ENCODE measurements at regions not wholly inside any gene's neighbourhood (a gene's known extent, or its start where the extent isn't known, plus 50 kb on each side); places are given as distances from the start of the nearest gene placed in this dataset.

DNA sequence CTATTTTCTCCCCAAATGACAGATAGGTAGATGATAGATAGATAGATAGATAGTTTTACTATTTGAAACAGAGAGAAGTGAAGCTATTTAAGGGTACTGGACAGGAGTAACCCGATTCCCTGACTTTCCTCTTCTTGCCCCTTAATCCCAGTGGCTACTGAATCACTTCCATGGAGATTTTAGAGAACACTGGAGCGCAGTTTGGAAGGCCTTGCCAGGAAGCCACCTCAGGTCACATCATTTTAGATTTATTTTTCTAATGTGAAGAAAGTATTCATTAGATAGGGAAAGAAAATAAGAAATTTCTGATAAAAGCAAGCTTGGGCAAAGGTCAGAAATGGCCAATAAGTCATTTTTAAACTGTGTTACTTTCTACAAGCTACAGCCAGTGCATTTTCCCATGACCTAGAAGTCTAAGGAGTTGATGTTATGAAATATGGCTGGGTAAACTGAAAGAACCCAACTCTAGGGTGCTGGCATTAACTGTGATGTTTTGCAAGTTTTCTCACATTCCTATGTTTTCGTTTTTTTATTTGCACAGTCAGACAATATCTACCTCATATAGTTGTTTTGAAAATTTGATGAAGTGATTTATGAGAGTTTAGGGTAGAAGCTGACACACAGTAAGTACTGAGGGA lies 544.7 kb upstream of the PTGER4 start:
- TF ChIP-seq, protein P1, sequence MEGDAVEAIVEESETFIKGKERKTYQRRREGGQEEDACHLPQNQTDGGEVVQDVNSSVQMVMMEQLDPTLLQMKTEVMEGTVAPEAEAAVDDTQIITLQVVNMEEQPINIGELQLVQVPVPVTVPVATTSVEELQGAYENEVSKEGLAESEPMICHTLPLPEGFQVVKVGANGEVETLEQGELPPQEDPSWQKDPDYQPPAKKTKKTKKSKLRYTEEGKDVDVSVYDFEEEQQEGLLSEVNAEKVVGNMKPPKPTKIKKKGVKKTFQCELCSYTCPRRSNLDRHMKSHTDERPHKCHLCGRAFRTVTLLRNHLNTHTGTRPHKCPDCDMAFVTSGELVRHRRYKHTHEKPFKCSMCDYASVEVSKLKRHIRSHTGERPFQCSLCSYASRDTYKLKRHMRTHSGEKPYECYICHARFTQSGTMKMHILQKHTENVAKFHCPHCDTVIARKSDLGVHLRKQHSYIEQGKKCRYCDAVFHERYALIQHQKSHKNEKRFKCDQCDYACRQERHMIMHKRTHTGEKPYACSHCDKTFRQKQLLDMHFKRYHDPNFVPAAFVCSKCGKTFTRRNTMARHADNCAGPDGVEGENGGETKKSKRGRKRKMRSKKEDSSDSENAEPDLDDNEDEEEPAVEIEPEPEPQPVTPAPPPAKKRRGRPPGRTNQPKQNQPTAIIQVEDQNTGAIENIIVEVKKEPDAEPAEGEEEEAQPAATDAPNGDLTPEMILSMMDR (conservative IDR thresholded peaks at IDR 0.05), result no peak
- TF ChIP-seq ZFX (IDR thresholded peaks at IDR 0.05), result no peak
